Esophagus squamous epithelium (tissue), 5 donors: ENCODE measurements at regions not wholly inside any gene's neighbourhood (a gene's known extent, or its start where the extent isn't known, plus 50 kb on each side); places are given as distances from the start of the nearest gene placed in this dataset.

ENCODE experiments used
- DNase-seq: peaks from one replicate; lab custom pipeline; 2025; lab: John Stamatoyannopoulos, UW
- H3K27ac ChIP-seq, 4 donors: fragments of 200-600 bp; sonication (generic); one replicate each; pipeline ENCODE4 v1.5.1; 2016 to 2019; ENCODE audit warnings: mild to moderate bottlenecking in 1 of 4
- H3K27me3 ChIP-seq, 4 donors: fragments of 200-600 bp; sonication (generic); 1 replicate in 3 of 4; 2 replicates in 1 of 4; pipeline versions ENCODE4 v1.5.1 to v1.6.0; 2017 to 2021; ENCODE audit warnings: antibody characterized with exemption in 1 of 4
- H3K36me3 ChIP-seq, 3 donors: fragments of 200-600 bp; sonication (generic); one replicate each; pipeline ENCODE4 v1.5.1; 2016 to 2019
- H3K4me1 ChIP-seq, 3 donors: fragments of 200-600 bp; sonication (generic); one replicate each; pipeline ENCODE4 v1.5.1; 2017 to 2019
- H3K4me3 ChIP-seq, 4 donors: fragments of 200-600 bp; sonication (generic); 1 replicate in 3 of 4; 2 replicates in 1 of 4; pipeline ENCODE4 v1.5.1; 2016 to 2019; ENCODE audit warnings: mild to moderate bottlenecking in 2 of 4, moderate library complexity in 1 of 4
- H3K9me3 ChIP-seq, 3 donors: fragments of 200-600 bp; sonication (generic); one replicate each; pipeline ENCODE4 v1.5.1; 2016 to 2019
- POLR2A ChIP-seq, 4 donors: fragments of 450-650 bp; IDR thresholded peaks; one replicate each; pipeline ENCODE4 v1.6.1; 2017; ENCODE audit warnings: antibody characterized with exemption in 4 of 4, mild to moderate bottlenecking in 4 of 4, moderate library complexity in 3 of 4
- WGBS, 2 donors: methylation state at CpG; one replicate each; pipeline ENCODE4 v1.1.5; 2018; 5-methylcytosine and 5-hydroxymethylcytosine counted together
- intact Hi-C: fragments of 100-400 bp; cut with DNase I; formaldehyde crosslinking; loops from one replicate; pipeline ENCODE4 v1.15.0; 2022
- TF ChIP-seq, protein P1 (sequence below), 6 experiments: fragments of 450-650 bp in 4 of 6; fragments of 200-600 bp in 2 of 6; sonication (generic) in 2 of 6; IDR thresholded peaks; one replicate each; pipeline ENCODE4 v1.5.1; 2016 to 2019; ENCODE audit warnings: antibody characterized with exemption in 6 of 6, mild to moderate bottlenecking in 4 of 6, moderate library complexity in 4 of 6
- donor health status: DM: yes; HTN: yes; CAD: no.

DNA sequence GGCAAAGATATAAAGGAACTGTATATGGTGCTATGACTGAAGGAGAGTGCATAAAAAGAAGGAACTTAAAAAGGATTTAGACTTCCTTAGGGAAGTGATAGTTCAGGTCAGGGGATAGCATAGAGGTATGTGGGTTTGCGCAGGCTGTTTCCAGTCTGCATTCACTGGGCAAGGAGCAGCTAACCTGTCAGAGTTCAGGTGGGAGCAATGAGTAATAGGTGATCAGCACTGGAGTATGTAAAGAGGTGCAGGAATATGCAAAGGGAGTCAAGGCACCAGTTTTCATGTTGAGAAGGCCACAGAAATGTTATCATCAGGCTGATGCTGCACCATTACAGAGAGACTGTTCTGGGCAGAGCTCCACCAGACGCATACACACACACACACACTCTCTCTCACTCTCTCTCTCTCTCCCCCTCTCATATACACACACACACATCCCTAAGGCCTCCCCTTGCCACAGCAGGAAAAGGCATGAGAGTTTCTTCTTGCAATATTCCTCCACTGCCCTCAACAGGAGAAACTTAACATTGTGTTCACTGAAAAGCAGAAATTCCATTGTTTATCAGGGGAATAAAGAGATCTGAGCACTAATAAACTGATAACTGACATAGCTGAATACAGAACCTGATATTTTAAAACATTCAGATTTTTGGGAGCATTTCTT is 256.4 kb upstream of the GRID2 start:
- Histone ChIP-seq H3K4me3 (no peak overlapping the region), H3K36me3 (no peaks in the 10 kb centered on the region), H3K27me3 (no peaks in the 10 kb centered on the region), H3K27ac (no peak overlapping the region), H3K9me3 (no peaks in the 10 kb centered on the region), H3K4me1 (no peaks in the 10 kb centered on the region)
- intact Hi-C loops, result no loop called here
- TF ChIP-seq, protein P1, sequence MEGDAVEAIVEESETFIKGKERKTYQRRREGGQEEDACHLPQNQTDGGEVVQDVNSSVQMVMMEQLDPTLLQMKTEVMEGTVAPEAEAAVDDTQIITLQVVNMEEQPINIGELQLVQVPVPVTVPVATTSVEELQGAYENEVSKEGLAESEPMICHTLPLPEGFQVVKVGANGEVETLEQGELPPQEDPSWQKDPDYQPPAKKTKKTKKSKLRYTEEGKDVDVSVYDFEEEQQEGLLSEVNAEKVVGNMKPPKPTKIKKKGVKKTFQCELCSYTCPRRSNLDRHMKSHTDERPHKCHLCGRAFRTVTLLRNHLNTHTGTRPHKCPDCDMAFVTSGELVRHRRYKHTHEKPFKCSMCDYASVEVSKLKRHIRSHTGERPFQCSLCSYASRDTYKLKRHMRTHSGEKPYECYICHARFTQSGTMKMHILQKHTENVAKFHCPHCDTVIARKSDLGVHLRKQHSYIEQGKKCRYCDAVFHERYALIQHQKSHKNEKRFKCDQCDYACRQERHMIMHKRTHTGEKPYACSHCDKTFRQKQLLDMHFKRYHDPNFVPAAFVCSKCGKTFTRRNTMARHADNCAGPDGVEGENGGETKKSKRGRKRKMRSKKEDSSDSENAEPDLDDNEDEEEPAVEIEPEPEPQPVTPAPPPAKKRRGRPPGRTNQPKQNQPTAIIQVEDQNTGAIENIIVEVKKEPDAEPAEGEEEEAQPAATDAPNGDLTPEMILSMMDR (IDR thresholded peaks at IDR 0.05), result no peak
- TF ChIP-seq POLR2A (IDR thresholded peaks at IDR 0.05), result no peak
- 58 to 66% methylated on average over 2 of the region's 2 CpGs for WGBS, 2 donors
- no peak for DNase-seq

DNA sequence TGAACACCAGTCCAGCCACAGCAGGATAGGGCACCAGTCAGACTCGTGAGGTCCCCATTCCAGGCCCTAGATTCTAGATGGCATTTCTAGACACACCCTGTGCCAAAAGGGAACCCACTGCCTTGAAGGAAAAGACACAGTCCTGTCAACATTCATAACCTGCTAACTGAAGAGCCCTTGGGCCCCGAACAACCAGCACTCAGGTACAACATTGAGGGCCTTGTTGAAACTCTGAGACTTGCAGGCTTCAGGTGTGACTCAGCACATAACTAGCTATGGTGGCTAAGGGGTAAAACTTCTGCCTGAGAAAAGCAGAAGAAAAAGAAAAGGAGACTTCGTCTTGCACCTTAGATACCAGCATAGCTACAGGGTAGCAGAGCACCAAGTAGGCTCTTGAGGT is 252.9 kb upstream of the GRID2 start:
- TF ChIP-seq, protein P1 (IDR thresholded peaks at IDR 0.05), result no peak
- TF ChIP-seq POLR2A (IDR thresholded peaks at IDR 0.05), result no peak
- intact Hi-C loops, result no loop called here
- 80% methylated on average over 2 to 3 of the region's 3 CpGs for WGBS, 2 donors

DNA sequence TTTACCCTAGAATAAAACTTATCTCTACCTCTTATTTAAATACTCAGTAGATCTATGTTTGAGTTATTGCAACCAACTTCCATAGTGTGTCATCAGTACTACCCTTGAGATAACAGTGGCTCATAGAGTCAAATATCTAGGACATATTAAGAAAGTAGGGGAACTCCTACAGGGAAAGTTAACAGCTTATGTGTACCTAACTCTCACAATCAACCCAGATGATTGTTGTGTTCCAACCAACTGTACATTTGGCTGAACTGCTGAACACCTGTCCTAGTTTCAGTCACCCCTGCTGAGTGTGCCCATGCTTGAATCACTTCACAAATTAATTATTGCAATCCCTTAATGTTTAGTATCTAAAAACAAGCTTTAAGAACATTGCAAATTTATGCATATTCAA is 244.2 kb upstream of the GRID2 start:
- Histone ChIP-seq H3K36me3 (no peaks in the 10 kb centered on the region), H3K4me1 (no peaks in the 10 kb centered on the region), H3K9me3 (no peaks in the 10 kb centered on the region), H3K27me3 (no peaks in the 10 kb centered on the region), H3K4me3 (no peak overlapping the region), H3K27ac (no peak overlapping the region)
- TF ChIP-seq POLR2A (IDR thresholded peaks at IDR 0.05), result no peak
- TF ChIP-seq, protein P1 (IDR thresholded peaks at IDR 0.05), result no peak
- intact Hi-C loops, result no loop called here
- no peak for DNase-seq

More for the DNA sequence above, 252.9 kb upstream of the GRID2 start:
- Histone ChIP-seq H3K4me3 (no peak overlapping the region), H3K27ac (no peak overlapping the region), H3K27me3 (no peaks in the 10 kb centered on the region), H3K4me1 (no peaks in the 10 kb centered on the region), H3K36me3 (no peaks in the 10 kb centered on the region), H3K9me3 (no peaks in the 10 kb centered on the region)
- no peak for DNase-seq

DNA sequence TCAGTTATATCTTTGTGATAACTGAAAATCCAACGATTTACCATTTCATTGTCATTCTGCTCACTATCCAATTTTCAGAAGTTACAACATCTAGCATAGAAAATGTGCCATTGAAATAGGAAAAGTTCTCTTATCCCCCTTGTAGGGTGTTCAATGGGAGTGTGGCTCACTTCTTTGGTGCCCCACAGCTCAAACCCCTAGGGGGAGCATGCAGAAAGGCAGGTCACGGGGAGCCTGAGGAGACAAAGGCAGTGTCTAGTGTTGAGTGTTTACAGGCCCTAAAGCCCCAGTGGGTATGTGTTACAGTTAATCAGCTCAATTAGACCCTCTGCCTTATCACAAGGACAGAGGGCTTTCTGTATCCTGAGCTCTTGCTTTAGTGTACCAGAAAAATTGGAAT is 243.4 kb upstream of the GRID2 start:
- intact Hi-C loops, result no loop called here
- no peak for DNase-seq
- Histone ChIP-seq H3K27me3 (no peaks in the 10 kb centered on the region), H3K36me3 (no peaks in the 10 kb centered on the region), H3K4me3 (no peak overlapping the region), H3K4me1 (no peaks in the 10 kb centered on the region), H3K27ac (no peak overlapping the region), H3K9me3 (no peaks in the 10 kb centered on the region)
- WGBS, 2 donors, result 68 to 79% methylated on average over 1 to 2 of the region's 2 CpGs
- TF ChIP-seq, protein P1 (IDR thresholded peaks at IDR 0.05), result no peak
- no peak for TF ChIP-seq POLR2A (IDR thresholded peaks at IDR 0.05)

DNA sequence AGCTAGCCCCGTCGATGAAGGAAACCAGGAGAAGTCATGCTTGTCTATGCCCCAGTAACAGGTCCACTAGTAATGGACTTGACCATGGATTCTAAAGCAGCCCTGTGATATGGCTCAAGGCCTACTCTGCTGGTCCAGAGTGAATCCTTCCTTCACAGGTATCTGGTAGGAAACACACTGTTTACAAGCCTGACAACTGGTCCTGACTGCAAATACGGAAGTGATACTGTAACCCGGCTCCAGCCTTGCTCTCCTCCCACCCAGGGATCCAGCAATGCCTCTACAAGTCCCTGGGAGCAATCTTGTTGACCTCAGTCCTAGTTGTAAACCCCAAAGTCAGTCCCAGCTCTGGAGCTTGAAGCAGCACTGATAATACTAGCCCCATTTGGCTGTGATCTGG is 239.2 kb upstream of the GRID2 start:
- no peaks in the 10 kb centered on the region for H3K4me1 ChIP-seq
- TF ChIP-seq, protein P1 (IDR thresholded peaks at IDR 0.05), result no peak
- TF ChIP-seq POLR2A (IDR thresholded peaks at IDR 0.05), result no peak
- no peak overlapping the region for H3K27ac ChIP-seq
- WGBS, 2 donors, result 90 to 93% methylated on average over 2 to 4 of the region's 4 CpGs
- H3K27me3 ChIP-seq, result no peaks in the 10 kb centered on the region
- intact Hi-C loops, result no loop called here
- H3K9me3 ChIP-seq, result no peaks in the 10 kb centered on the region
- no peak for DNase-seq
- no peak overlapping the region for H3K4me3 ChIP-seq
- H3K36me3 ChIP-seq, result no peaks in the 10 kb centered on the region
